Kidney glomerular epithelial cell (primary cell): ENCODE measurements at regions not wholly inside any gene's neighbourhood (a gene's known extent, or its start where the extent isn't known, plus 50 kb on each side); places are given as distances from the start of the nearest gene placed in this dataset.
"Not testable (repeated sequence)": the region's sequence is repeated elsewhere in the genome, so short reads cannot be mapped to it uniquely, and the experiment has no call there.

Experiments
- DNase-seq: peaks from one replicate; lab custom pipeline; 2025; lab: John Stamatoyannopoulos, UW

- no peak for DNase-seq
Observed at GRCh38 chr7:146057958-146058357, 58.6 kb upstream of the CNTNAP2 start.

- no peak for DNase-seq
Observed at GRCh38 chr7:146054909-146055308, 61.7 kb upstream of the CNTNAP2 start.

- DNase-seq, result no peak
Observed at GRCh38 chr7:146053492-146053891, 63.1 kb upstream of the CNTNAP2 start.

GRCh38 chr7:146043310-146043709 lies 73.3 kb upstream of the CNTNAP2 start:
- DNase-seq, result not testable (repeated sequence)

- no peak for DNase-seq
Observed at GRCh38 chr7:146028251-146028750, 88.3 kb upstream of the CNTNAP2 start.

- no peak for DNase-seq
Observed at GRCh38 chr7:146027243-146027642, 89.4 kb upstream of the CNTNAP2 start.

- no peak for DNase-seq
Observed at GRCh38 chr7:146022776-146023175, 93.8 kb upstream of the CNTNAP2 start.

GRCh38 chr7:146019041-146020004 lies 97.3 kb upstream of the CNTNAP2 start:
- not testable (repeated sequence) for DNase-seq

- DNase-seq, result not testable (repeated sequence)
Observed at GRCh38 chr7:146017366-146017765, 99.2 kb upstream of the CNTNAP2 start.

- not testable (repeated sequence) for DNase-seq
Observed at GRCh38 chr7:146014154-146014553, 102.4 kb upstream of the CNTNAP2 start.

- no peak for DNase-seq
Observed at GRCh38 chr7:146008293-146008692, 108.3 kb upstream of the CNTNAP2 start.

- no peak for DNase-seq
Observed at GRCh38 chr7:146004805-146005204, 111.8 kb upstream of the CNTNAP2 start.

GRCh38 chr7:146002431-146003078 lies 114.0 kb upstream of the CNTNAP2 start:
- no peak for DNase-seq

GRCh38 chr7:146002008-146002407 lies 114.6 kb upstream of the CNTNAP2 start:
- no peak for DNase-seq

GRCh38 chr7:146000882-146001281 lies 115.7 kb upstream of the CNTNAP2 start:
- no peak for DNase-seq

GRCh38 chr7:145989469-145989868 lies 127.1 kb upstream of the CNTNAP2 start:
- no peak for DNase-seq

GRCh38 chr7:145986248-145986874 lies 130.2 kb upstream of the CNTNAP2 start:
- no peak for DNase-seq

GRCh38 chr7:145978769-145979168 lies 137.8 kb upstream of the CNTNAP2 start:
- DNase-seq, result no peak

GRCh38 chr7:145959981-145960380 lies 156.6 kb upstream of the CNTNAP2 start:
- DNase-seq, result no peak

GRCh38 chr7:145957160-145957890 lies 159.3 kb upstream of the CNTNAP2 start:
- DNase-seq, result no peak

GRCh38 chr7:145951566-145951965 lies 165.0 kb upstream of the CNTNAP2 start:
- DNase-seq, result no peak

- DNase-seq, result no peak
Observed at GRCh38 chr7:145928937-145929336, 187.7 kb upstream of the CNTNAP2 start.
